GM04504 (cell line): ENCODE measurements at regions not wholly inside any gene's neighbourhood (a gene's known extent, or its start where the extent isn't known, plus 50 kb on each side); places are given as distances from the start of the nearest gene placed in this dataset.
"Not testable (repeated sequence)": the region's sequence is repeated elsewhere in the genome, so short reads cannot be mapped to it uniquely, and the experiment has no call there.

Experiments used
- DNase-seq: peaks from one replicate; pipeline ENCODE4 v3.0.0-alpha.2; 2012; ENCODE audit warnings: low read depth

- DNase-seq, result no peak
These were observed 387.8 kb upstream of the PKN2 start for GRCh38 chr1:88296227-88296626.

GRCh38 chr1:88296642-88297041, 387.4 kb upstream of the PKN2 start:
- no peak for DNase-seq

- DNase-seq, result no peak
These were observed 385.6 kb upstream of the PKN2 start for GRCh38 chr1:88298506-88298905.

GRCh38 chr1:88300752-88301263, 383.3 kb upstream of the PKN2 start:
- DNase-seq, result no peak

- peak; percentile 10 for DNase-seq
These were observed 381.1 kb upstream of the PKN2 start for GRCh38 chr1:88302843-88303486.

- no peak for DNase-seq
These were observed 372.8 kb upstream of the PKN2 start for GRCh38 chr1:88311265-88311664.

- DNase-seq, result no peak
These were observed 372.2 kb upstream of the PKN2 start for GRCh38 chr1:88311907-88312306.

- DNase-seq, result no peak
These were observed 366.7 kb upstream of the PKN2 start for GRCh38 chr1:88317396-88317795.

GRCh38 chr1:88318740-88319139, 365.3 kb upstream of the PKN2 start:
- no peak for DNase-seq

GRCh38 chr1:88320291-88320690, 363.8 kb upstream of the PKN2 start:
- no peak for DNase-seq

GRCh38 chr1:88321706-88322105, 362.4 kb upstream of the PKN2 start:
- no peak for DNase-seq

GRCh38 chr1:88324899-88325298, 359.2 kb upstream of the PKN2 start:
- no peak for DNase-seq

- DNase-seq, result peak; percentile 52
These were observed 356.4 kb upstream of the PKN2 start for GRCh38 chr1:88327391-88328267.

GRCh38 chr1:88330201-88330600, 353.9 kb upstream of the PKN2 start:
- no peak for DNase-seq

- no peak for DNase-seq
These were observed 350.9 kb upstream of the PKN2 start for GRCh38 chr1:88333086-88333695.

GRCh38 chr1:88341447-88341846, 342.6 kb upstream of the PKN2 start:
- DNase-seq, result no peak

GRCh38 chr1:88342081-88342480, 342.0 kb upstream of the PKN2 start:
- DNase-seq, result not testable (repeated sequence)

- no peak for DNase-seq
These were observed 333.4 kb upstream of the PKN2 start for GRCh38 chr1:88350648-88351047.

- DNase-seq, result no peak
These were observed 332.1 kb upstream of the PKN2 start for GRCh38 chr1:88351960-88352359.

- no peak for DNase-seq
These were observed 329.8 kb upstream of the PKN2 start for GRCh38 chr1:88354256-88354655.

- DNase-seq, result no peak
These were observed 326.3 kb upstream of the PKN2 start for GRCh38 chr1:88357729-88358128.

GRCh38 chr1:88371436-88372023, 312.5 kb upstream of the PKN2 start:
- no peak for DNase-seq

GRCh38 chr1:88375977-88376376, 308.1 kb upstream of the PKN2 start:
- DNase-seq, result no peak
